Karpas-422 (cell line): ENCODE measurements at regions not wholly inside any gene's neighbourhood (a gene's known extent, or its start where the extent isn't known, plus 50 kb on each side); places are given as distances from the start of the nearest gene placed in this dataset.
"Not testable (repeated sequence)": the region's sequence is repeated elsewhere in the genome, so short reads cannot be mapped to it uniquely, and the experiment has no call there.

Experiments
- DNase-seq: peaks from one replicate; pipeline ENCODE4 v3.0.0-alpha.2; 2015
- H2AFZ ChIP-seq: fragments of 200-600 bp; sonication (generic); 2 replicates; pipeline ENCODE4 v1.6.1; 2014; ENCODE audit warnings: antibody characterized with exemption, low read length, mixed read lengths
- H3K27ac ChIP-seq: fragments of 200-600 bp; sonication (generic); 2 replicates; pipeline ENCODE4 v1.5.1; 2014; ENCODE audit warnings: mild to moderate bottlenecking, low read length, moderate library complexity
- H3K27me3 ChIP-seq: fragments of 200-600 bp; sonication (generic); 2 replicates; pipeline ENCODE4 v1.6.1; 2014; ENCODE audit warnings: low read length, mixed read lengths
- H3K36me3 ChIP-seq: fragments of 200-600 bp; sonication (generic); 2 replicates; pipeline ENCODE4 v1.6.1; 2014; ENCODE audit warnings: low read length, mixed read lengths; ENCODE audit not compliant: insufficient read depth
- H3K4me1 ChIP-seq: fragments of 200-600 bp; sonication (generic); 2 replicates; pipeline ENCODE4 v1.6.1; 2014; ENCODE audit warnings: mild to moderate bottlenecking, low read length, mixed read lengths
- H3K4me2 ChIP-seq: fragments of 200-600 bp; sonication (generic); 2 replicates; pipeline ENCODE4 v1.6.1; 2014; ENCODE audit warnings: low read length, low read depth, mild to moderate bottlenecking; ENCODE audit not compliant: poor library complexity, severe bottlenecking
- H3K4me3 ChIP-seq: fragments of 200-600 bp; sonication (generic); 2 replicates; pipeline ENCODE4 v1.5.1; 2014; ENCODE audit warnings: mild to moderate bottlenecking, antibody characterized with exemption, low read length, mixed read lengths
- H3K79me2 ChIP-seq: fragments of 200-600 bp; sonication (generic); 2 replicates; pipeline ENCODE4 v1.6.1; 2014; ENCODE audit warnings: mild to moderate bottlenecking, low read length, mixed read lengths
- H3K9ac ChIP-seq: fragments of 200-600 bp; sonication (generic); 2 replicates; pipeline ENCODE4 v1.6.0; 2014; ENCODE audit warnings: low read length
- H3K9me2 ChIP-seq: fragments of 200-600 bp; sonication (generic), shearing (Covaris generic); replicated peaks from 2 replicates; pipeline ENCODE4 v1.6.0; 2014; ENCODE audit warnings: mild to moderate bottlenecking, low read length, moderate library complexity; ENCODE audit not compliant: insufficient read depth
- H3K9me3 ChIP-seq: fragments of 300-700, 200-600 bp; sonication (generic); 2 replicates; pipeline ENCODE4 v1.6.1; 2014; ENCODE audit warnings: low read length, mixed read lengths
- H4K20me1 ChIP-seq: fragments of 200-600 bp; sonication (generic); 2 replicates; pipeline ENCODE4 v1.6.1; 2014; ENCODE audit warnings: mild to moderate bottlenecking, antibody characterized with exemption, low read length, low read depth; ENCODE audit not compliant: insufficient read depth

DNA sequence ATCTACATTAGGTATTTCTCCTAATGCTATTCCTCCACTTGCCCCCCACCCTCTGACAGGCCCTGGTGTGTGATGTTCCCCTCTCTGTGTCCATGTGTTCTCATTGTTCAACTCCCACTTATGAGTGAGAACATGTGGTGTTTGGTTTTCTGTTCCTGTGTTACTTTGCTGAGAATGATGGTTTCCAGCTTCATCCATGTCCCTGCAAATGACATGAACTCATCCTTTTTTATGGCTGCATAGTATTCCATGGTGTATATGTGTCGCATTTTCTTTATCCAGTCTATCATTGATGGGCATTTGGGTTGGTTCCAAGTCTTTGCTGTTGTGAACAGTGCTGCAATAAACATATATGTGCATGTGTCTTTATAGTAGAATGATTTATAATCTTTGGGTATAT is 50.6 kb upstream of the GRHL3 start:
- DNase-seq, H3K9me2 ChIP-seq: not testable (repeated sequence)

DNA sequence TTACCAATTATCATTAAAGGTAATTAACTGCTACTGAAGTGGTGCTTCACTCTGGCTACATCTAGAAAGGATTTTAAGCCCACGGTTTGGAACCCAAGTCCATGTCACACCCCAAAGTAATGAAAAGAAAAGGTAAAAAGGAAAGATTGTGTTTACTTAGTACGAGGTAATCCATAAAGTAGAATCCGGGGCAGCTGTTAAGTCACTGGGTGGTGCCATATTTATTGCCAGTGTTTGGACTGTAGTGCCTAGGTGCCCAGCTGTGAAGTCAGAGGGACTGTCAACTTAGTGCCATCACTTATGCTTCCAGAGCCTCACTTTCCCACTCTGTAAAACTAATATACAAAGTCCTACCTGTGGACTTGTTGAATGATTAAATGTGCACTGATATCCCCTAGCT is 52.2 kb upstream of the GRHL3 start:
- no peak overlapping the region for H3K4me2 ChIP-seq
- no peak for DNase-seq
- H2AFZ ChIP-seq: no peak overlapping the region

More for the DNA sequence above, 50.6 kb upstream of the GRHL3 start:
- H3K27me3 ChIP-seq, H3K4me1 ChIP-seq, H3K9me3 ChIP-seq, H2AFZ ChIP-seq, H3K36me3 ChIP-seq, H3K27ac ChIP-seq, H3K79me2 ChIP-seq, H3K9ac ChIP-seq, H4K20me1 ChIP-seq, H3K4me3 ChIP-seq, H3K4me2 ChIP-seq: not testable (repeated sequence)

DNA sequence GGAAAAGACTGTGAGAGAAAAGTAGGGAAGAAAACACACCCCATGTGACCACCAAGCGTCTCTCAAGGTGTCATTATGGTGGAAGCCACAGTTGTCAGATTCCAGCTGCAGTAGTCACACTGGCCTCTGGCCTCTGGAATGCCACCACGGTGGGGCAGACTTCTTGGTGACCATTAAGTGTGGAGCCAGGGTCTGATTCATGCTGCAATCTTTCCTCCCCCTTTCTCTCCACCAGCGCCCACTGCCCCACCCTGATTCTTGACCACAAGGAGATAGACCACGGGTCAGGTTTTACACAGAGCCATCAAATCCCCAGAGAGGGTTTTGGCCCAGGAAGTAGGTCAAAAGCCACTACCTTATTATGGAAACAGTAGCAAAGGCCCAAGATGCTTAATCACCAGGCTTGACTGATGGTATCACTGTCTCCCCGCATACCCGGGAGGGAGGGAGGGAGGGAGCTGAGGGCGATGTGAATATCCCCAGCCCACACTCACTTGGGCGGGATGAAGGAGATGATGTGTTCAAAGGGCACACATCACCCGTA is 52.7 kb upstream of the GRHL3 start:
- H3K4me3 ChIP-seq: no peak overlapping the region
- H3K9me3 ChIP-seq: no peaks in the 10 kb centered on the region
- H3K4me2 ChIP-seq: no peak overlapping the region
- no peaks in the 10 kb centered on the region for H3K36me3 ChIP-seq
- DNase-seq: no peak
- no peaks in the 10 kb centered on the region for H3K27me3 ChIP-seq
- no peaks in the 10 kb centered on the region for H3K9me2 ChIP-seq
- no peaks in the 10 kb centered on the region for H4K20me1 ChIP-seq
- no peak overlapping the region for H3K27ac ChIP-seq
- H3K9ac ChIP-seq: no peak overlapping the region
- H3K79me2 ChIP-seq: no peaks in the 10 kb centered on the region
- H2AFZ ChIP-seq: no peak overlapping the region
- no peaks in the 10 kb centered on the region for H3K4me1 ChIP-seq

More for the DNA sequence above, 52.2 kb upstream of the GRHL3 start:
- no peak overlapping the region for H3K9ac ChIP-seq
- no peaks in the 10 kb centered on the region for H3K79me2 ChIP-seq
- H3K4me1 ChIP-seq: no peaks in the 10 kb centered on the region
- H3K27ac ChIP-seq: no peak overlapping the region
- H4K20me1 ChIP-seq: no peaks in the 10 kb centered on the region
- no peaks in the 10 kb centered on the region for H3K36me3 ChIP-seq
- no peaks in the 10 kb centered on the region for H3K27me3 ChIP-seq
- no peaks in the 10 kb centered on the region for H3K9me3 ChIP-seq
- no peak overlapping the region for H3K4me3 ChIP-seq
- no peaks in the 10 kb centered on the region for H3K9me2 ChIP-seq

DNA sequence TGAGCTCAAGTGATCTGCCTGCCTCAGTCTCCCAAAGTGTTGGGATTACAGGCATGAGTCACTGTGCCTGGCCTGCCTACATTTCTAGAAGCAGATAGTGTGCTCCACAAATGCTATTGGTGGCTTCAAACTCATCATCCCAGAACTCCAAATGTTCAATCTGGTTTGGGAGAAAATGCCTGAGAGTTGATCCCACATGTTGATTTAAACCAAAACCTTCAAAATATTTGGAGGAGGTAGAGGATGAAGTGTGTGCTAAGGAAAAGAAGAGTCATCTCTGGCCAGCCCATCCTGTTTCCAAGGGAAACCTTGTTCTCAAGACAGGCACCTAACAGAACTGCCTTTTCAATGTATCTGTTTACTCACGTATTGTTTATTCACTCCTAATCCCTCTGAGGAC is 55.4 kb upstream of the GRHL3 start:
- H2AFZ ChIP-seq: no peak overlapping the region
- no peak for DNase-seq
- no peaks in the 10 kb centered on the region for H4K20me1 ChIP-seq
- no peaks in the 10 kb centered on the region for H3K9me3 ChIP-seq
- no peak overlapping the region for H3K9ac ChIP-seq
- no peaks in the 10 kb centered on the region for H3K9me2 ChIP-seq
- H3K27me3 ChIP-seq: no peaks in the 10 kb centered on the region
- no peak overlapping the region for H3K4me2 ChIP-seq
- H3K27ac ChIP-seq: no peak overlapping the region
- H3K36me3 ChIP-seq: no peaks in the 10 kb centered on the region
- H3K79me2 ChIP-seq: no peaks in the 10 kb centered on the region
- H3K4me3 ChIP-seq: no peak overlapping the region
- no peaks in the 10 kb centered on the region for H3K4me1 ChIP-seq

DNA sequence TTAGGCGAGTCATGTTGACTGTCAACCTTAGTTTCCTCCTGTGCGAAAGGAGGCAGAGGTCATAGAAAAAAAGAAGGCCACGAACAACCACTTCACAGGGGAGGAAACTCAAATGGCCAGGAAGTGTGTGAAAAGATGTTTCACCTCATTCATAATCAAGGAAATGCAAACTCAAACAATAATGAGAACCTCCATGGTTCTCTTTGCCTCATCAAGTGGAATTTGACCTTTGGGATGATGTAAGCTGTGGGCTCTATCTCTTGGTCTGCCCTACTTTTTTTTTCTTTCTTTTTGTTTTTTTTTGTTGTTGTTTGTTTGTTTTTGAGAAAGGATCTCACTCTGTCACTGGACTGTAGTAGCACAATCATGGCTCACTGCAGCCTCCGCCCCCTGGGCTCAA is 55.9 kb upstream of the GRHL3 start:
- H4K20me1 ChIP-seq: no peaks in the 10 kb centered on the region
- H3K4me2 ChIP-seq: no peak overlapping the region
- H3K9me2 ChIP-seq: no peaks in the 10 kb centered on the region
- no peak overlapping the region for H3K9ac ChIP-seq
- H3K79me2 ChIP-seq: no peaks in the 10 kb centered on the region
- no peak overlapping the region for H3K4me3 ChIP-seq
- no peaks in the 10 kb centered on the region for H3K4me1 ChIP-seq
- DNase-seq: no peak
- H3K27ac ChIP-seq: no peak overlapping the region
- no peaks in the 10 kb centered on the region for H3K36me3 ChIP-seq
- no peaks in the 10 kb centered on the region for H3K27me3 ChIP-seq
- no peaks in the 10 kb centered on the region for H3K9me3 ChIP-seq
- no peak overlapping the region for H2AFZ ChIP-seq

DNA sequence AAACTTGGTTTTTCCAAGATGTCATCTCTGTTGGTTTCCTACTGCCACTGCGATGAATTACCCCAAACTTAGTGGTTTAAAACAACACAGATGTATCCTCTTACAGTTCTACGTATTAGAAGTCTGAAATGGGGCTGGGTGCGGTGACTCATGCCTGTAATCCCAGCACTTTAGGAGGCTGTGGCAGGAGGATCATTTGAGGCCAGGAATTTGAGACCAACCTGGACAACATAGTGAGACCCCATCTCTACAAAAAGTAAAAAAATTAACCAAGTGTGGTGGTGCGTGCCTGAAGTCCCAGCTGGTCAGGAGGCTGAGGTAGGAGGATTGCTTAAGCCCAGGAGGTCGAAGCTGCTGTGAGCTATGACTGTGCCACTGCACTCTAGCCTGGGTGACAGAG is 57.2 kb upstream of the GRHL3 start:
- Histone ChIP-seq H3K79me2 (no peaks in the 10 kb centered on the region), H2AFZ (no peak overlapping the region), H3K9ac (no peak overlapping the region), H4K20me1 (no peaks in the 10 kb centered on the region), H3K4me3 (no peak overlapping the region), H3K4me2 (no peak overlapping the region), H3K9me2 (no peaks in the 10 kb centered on the region), H3K4me1 (no peaks in the 10 kb centered on the region), H3K9me3 (no peaks in the 10 kb centered on the region), H3K36me3 (no peaks in the 10 kb centered on the region), H3K27me3 (no peaks in the 10 kb centered on the region), H3K27ac (no peak overlapping the region)
- no peak for DNase-seq

DNA sequence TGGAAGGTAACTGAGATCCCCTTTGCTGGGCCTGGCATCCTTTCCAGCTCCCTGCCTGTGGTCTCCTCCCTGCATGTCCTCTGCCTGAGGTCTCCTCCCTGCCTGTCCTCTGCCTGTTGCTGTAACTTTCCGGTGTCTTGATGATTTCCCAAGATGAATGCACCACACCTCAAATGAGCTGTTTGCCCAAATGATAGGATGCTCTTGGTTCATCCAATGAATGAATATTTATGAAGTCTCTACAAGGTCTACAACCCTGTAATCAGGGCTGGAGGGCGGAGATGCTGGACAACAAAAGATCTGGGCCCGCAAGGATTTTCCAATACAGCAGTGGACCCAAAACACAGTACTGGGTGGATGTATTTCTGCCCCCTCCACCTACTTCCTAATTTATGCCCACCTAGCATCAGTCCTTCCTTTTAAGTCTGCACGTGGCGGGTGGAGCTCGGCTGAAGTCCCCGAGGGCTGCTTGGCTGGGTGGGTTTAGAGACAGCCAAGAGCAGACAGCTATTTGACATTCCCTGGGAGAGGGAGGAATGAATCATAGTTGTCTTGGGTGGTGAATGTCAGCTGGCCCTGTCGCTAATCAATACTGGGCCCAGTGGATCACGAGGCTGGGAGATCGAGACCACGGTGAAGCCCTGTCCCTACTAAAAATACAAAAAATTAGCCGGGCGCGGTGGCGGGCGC is 60.3 kb upstream of the GRHL3 start:
- Histone ChIP-seq H3K27me3 (no peaks in the 10 kb centered on the region), H3K4me1 (no peaks in the 10 kb centered on the region), H3K9ac (no peak overlapping the region), H3K9me3 (no peaks in the 10 kb centered on the region), H3K36me3 (no peaks in the 10 kb centered on the region), H3K4me3 (no peak overlapping the region), H3K9me2 (no peaks in the 10 kb centered on the region), H3K79me2 (no peaks in the 10 kb centered on the region), H3K27ac (no peak overlapping the region), H2AFZ (no peak overlapping the region), H3K4me2 (no peak overlapping the region), H4K20me1 (no peaks in the 10 kb centered on the region)
- DNase-seq: no peak

DNA sequence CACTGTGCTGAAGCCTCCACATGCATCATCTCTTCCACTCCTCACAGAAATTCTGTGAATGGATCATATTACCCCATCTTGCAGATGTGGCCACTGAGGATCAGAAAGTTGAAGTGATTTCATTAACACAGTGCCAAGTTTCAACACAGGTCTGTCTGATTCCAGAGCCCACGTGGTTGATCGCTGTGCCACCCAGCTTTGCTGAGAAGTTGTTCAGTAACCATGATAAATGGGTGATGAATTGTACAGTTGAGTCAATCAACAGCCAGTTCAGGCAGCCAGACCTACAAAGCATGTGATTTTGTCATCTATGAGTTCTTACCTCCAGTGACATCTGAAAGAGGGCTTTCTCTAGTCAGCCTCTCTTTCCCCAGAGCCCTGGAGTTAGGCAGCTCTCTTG is 61.8 kb upstream of the GRHL3 start:
- DNase-seq: no peak
- Histone ChIP-seq H3K27me3 (no peaks in the 10 kb centered on the region), H3K4me2 (no peak overlapping the region), H2AFZ (no peak overlapping the region), H3K9me3 (no peaks in the 10 kb centered on the region), H3K4me1 (no peaks in the 10 kb centered on the region), H3K9ac (no peak overlapping the region), H3K9me2 (no peaks in the 10 kb centered on the region), H3K79me2 (no peaks in the 10 kb centered on the region), H4K20me1 (no peaks in the 10 kb centered on the region), H3K4me3 (no peak overlapping the region), H3K36me3 (no peaks in the 10 kb centered on the region), H3K27ac (no peak overlapping the region)
